ENCODE measurements at regions not wholly inside any gene's neighbourhood (a gene's known extent, or its start where the extent isn't known, plus 50 kb on each side); places are given as distances from the start of the nearest gene placed in this dataset.

- DNase-seq (ENCODE audit: low read depth, low spot score), result peak; percentile 37
- peak; percentile 45; the same call in 1 of the 2 replicates for TF ChIP-seq SP1 (IDR thresholded peaks at IDR 0.05; ENCODE audit: low read depth)
- no peak for TF ChIP-seq SRF (IDR thresholded peaks at IDR 0.05; ENCODE audit: low read depth)
- TF ChIP-seq, protein P1, sequence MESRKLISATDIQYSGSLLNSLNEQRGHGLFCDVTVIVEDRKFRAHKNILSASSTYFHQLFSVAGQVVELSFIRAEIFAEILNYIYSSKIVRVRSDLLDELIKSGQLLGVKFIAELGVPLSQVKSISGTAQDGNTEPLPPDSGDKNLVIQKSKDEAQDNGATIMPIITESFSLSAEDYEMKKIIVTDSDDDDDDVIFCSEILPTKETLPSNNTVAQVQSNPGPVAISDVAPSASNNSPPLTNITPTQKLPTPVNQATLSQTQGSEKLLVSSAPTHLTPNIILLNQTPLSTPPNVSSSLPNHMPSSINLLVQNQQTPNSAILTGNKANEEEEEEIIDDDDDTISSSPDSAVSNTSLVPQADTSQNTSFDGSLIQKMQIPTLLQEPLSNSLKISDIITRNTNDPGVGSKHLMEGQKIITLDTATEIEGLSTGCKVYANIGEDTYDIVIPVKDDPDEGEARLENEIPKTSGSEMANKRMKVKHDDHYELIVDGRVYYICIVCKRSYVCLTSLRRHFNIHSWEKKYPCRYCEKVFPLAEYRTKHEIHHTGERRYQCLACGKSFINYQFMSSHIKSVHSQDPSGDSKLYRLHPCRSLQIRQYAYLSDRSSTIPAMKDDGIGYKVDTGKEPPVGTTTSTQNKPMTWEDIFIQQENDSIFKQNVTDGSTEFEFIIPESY (IDR thresholded peaks at IDR 0.05; ENCODE audit: extremely low read depth, insufficient replicate concordance, low read length), result no peak
- 0 out of 2 replicates have a peak, but pooled peaks have one; percentile 26 for TF ChIP-seq FOSL1 (IDR thresholded peaks at IDR 0.05; ENCODE audit: low read depth)
- no peak for TF ChIP-seq TCF7L2 (IDR thresholded peaks at IDR 0.05; ENCODE audit: borderline replicate concordance, extremely low read depth, insufficient read depth, insufficient read length)
- TF ChIP-seq JUND (IDR thresholded peaks at IDR 0.05), result peak; percentile 43
- Histone ChIP-seq H3K79me2 (ENCODE audit: insufficient read depth, low read length) (no peaks in the 10 kb centered on the region), H3K4me1 (ENCODE audit: control insufficient read depth in 1 of 2, insufficient read depth in 2 of 2, low read length in 2 of 2) (peaks cover 0 to 31% of the 10 kb centered on the region in 2 experiments; a peak in 2 of 4 replicates), H3K27ac (ENCODE audit: low read depth, low read length) (no peak overlapping the region), H3K27me3 (ENCODE audit: insufficient read depth, low read length) (no peaks in the 10 kb centered on the region), H3K4me3 (replicated peaks in 1 of 2; ENCODE audit: low read depth in 1 of 2, low read length in 2 of 2) (no peak overlapping the region), H3K36me3 (ENCODE audit: control insufficient read depth in 1 of 2, insufficient read depth in 2 of 2, low read length in 2 of 2) (no peaks in the 10 kb centered on the region), H2AFZ (ENCODE audit: low read depth, low read length, poor library complexity, severe bottlenecking) (no peak overlapping the region), H3K9me2 (ENCODE audit: insufficient read depth) (no peaks in the 10 kb centered on the region), H3K4me2 (ENCODE audit: low read length) (peak overlapping the region; percentile 18), H4K20me1 (ENCODE audit: insufficient read depth) (no peaks in the 10 kb centered on the region), H3K9ac (ENCODE audit: low read length) (no peak overlapping the region), H3K9me3 (ENCODE audit: control insufficient read depth in 1 of 2, insufficient read depth in 1 of 2, low read depth in 1 of 2, low read length in 2 of 2) (no peaks in the 10 kb centered on the region)
- ATAC-seq, result peak; percentile 68
- ChIA-PET POLR2A (no interaction called here), RAD21 (ENCODE audit: low non-redundant PET in 1 of 2, low total read pairs in 2 of 2, uncharacterized antibody in 2 of 2, unreplicated experiment in 2 of 2) (no interaction called here), CTCF (no interaction called here)
- intact Hi-C loops (cut with micrococcal nuclease), result no loop called here
- BruUV-seq (replicated peaks), result no TSS peak
These were observed 347.7 kb downstream of the BCKDHB start for GRCh38 chr6:80454197-80454596.

GRCh38 chr6:80449726-80450125, 343.3 kb downstream of the BCKDHB start:
- ATAC-seq (no peak), DNase-seq (ENCODE audit: low read depth, low spot score) (no peak)
- Histone ChIP-seq H3K27ac (ENCODE audit: low read depth, low read length) (no peak overlapping the region), H4K20me1 (ENCODE audit: insufficient read depth) (no peaks in the 10 kb centered on the region), H3K9me3 (ENCODE audit: control insufficient read depth in 1 of 2, insufficient read depth in 1 of 2, low read depth in 1 of 2, low read length in 2 of 2) (no peaks in the 10 kb centered on the region), H3K79me2 (ENCODE audit: insufficient read depth, low read length) (no peaks in the 10 kb centered on the region), H3K9me2 (ENCODE audit: insufficient read depth) (no peaks in the 10 kb centered on the region), H3K4me1 (ENCODE audit: control insufficient read depth in 1 of 2, insufficient read depth in 2 of 2, low read length in 2 of 2) (peaks cover 0 to 13% of the 10 kb centered on the region in 2 experiments; a peak in 2 of 4 replicates), H3K4me2 (ENCODE audit: low read length) (no peak overlapping the region), H3K27me3 (ENCODE audit: insufficient read depth, low read length) (no peaks in the 10 kb centered on the region), H2AFZ (ENCODE audit: low read depth, low read length, poor library complexity, severe bottlenecking) (no peak overlapping the region), H3K9ac (ENCODE audit: low read length) (no peak overlapping the region), H3K4me3 (replicated peaks in 1 of 2; ENCODE audit: low read depth in 1 of 2, low read length in 2 of 2) (no peak overlapping the region), H3K36me3 (ENCODE audit: control insufficient read depth in 1 of 2, insufficient read depth in 2 of 2, low read length in 2 of 2) (no peaks in the 10 kb centered on the region)
- intact Hi-C loops (cut with micrococcal nuclease), result no loop called here
- ChIA-PET CTCF (no interaction called here), POLR2A (no interaction called here), RAD21 (ENCODE audit: low non-redundant PET in 1 of 2, low total read pairs in 2 of 2, uncharacterized antibody in 2 of 2, unreplicated experiment in 2 of 2) (no interaction called here)
- TF ChIP-seq ZNF274 (IDR thresholded peaks at IDR 0.05; ENCODE audit: low read depth, low read length), result no peak
- TF ChIP-seq CBX3 (IDR thresholded peaks at IDR 0.05; ENCODE audit: low read depth), result no peak
- no peak for TF ChIP-seq ELF1 (IDR thresholded peaks at IDR 0.05; ENCODE audit: borderline replicate concordance, low read depth)
- no TSS peak for BruUV-seq (replicated peaks)
